ENCODE measurements at regions not wholly inside any gene's neighbourhood (a gene's known extent, or its start where the extent isn't known, plus 50 kb on each side); places are given as distances from the start of the nearest gene placed in this dataset.

GRCh38 chrX:16239211-16239610, 71.9 kb downstream of the MAGEB17 start:
- no peak for TF ChIP-seq CTCF (IDR thresholded peaks at IDR 0.05; ENCODE audit: insufficient read depth, low read depth, low read length)
- TF ChIP-seq EZH2 (IDR thresholded peaks at IDR 0.05; ENCODE audit: insufficient read depth, low read length), result no peak

All from astrocyte (in vitro differentiated cells and primary cell).